GM19395 (cell line): ENCODE measurements at regions not wholly inside any gene's neighbourhood (a gene's known extent, or its start where the extent isn't known, plus 50 kb on each side); places are given as distances from the start of the nearest gene placed in this dataset.
"Not testable (repeated sequence)": the region's sequence is repeated elsewhere in the genome, so short reads cannot be mapped to it uniquely, and the experiment has no call there.

Source experiments
- ATAC-seq: cut with Tn5 transposase; IDR thresholded peaks from one replicate; pipeline ENCODE4 v1.9.1; 2021; ENCODE audit warnings: mild to moderate bottlenecking, moderate library complexity; ENCODE audit not compliant: unreplicated experiment

- ATAC-seq, result no peak
Observed at GRCh38 chr1:228846952-228847351, 111.7 kb downstream of the RHOU start.

GRCh38 chr1:228847451-228847850, 112.2 kb downstream of the RHOU start:
- ATAC-seq, result not testable (repeated sequence)

- ATAC-seq, result no peak
Observed at GRCh38 chr1:228848406-228848805, 113.1 kb downstream of the RHOU start.

GRCh38 chr1:228849011-228849541, 113.8 kb downstream of the RHOU start:
- peak; percentile 77 for ATAC-seq

- no peak for ATAC-seq
Observed at GRCh38 chr1:228850141-228851100, 115.1 kb downstream of the RHOU start.

GRCh38 chr1:228851193-228851592, 115.9 kb downstream of the RHOU start:
- no peak for ATAC-seq

- ATAC-seq, result no peak
Observed at GRCh38 chr1:228851618-228852017, 116.3 kb downstream of the RHOU start.

GRCh38 chr1:228852024-228852423, 116.7 kb downstream of the RHOU start:
- ATAC-seq, result no peak

- ATAC-seq, result no peak
Observed at GRCh38 chr1:228852511-228853088, 117.3 kb downstream of the RHOU start.

GRCh38 chr1:228853191-228853590, 117.9 kb downstream of the RHOU start:
- no peak for ATAC-seq

GRCh38 chr1:228853637-228854036, 118.4 kb downstream of the RHOU start:
- no peak for ATAC-seq

GRCh38 chr1:228854907-228855306, 119.6 kb downstream of the RHOU start:
- ATAC-seq, result no peak

- no peak for ATAC-seq
Observed at GRCh38 chr1:228857611-228858010, 122.3 kb downstream of the RHOU start.

GRCh38 chr1:228860911-228861831, 125.9 kb downstream of the RHOU start:
- ATAC-seq, result peak; percentile 51

GRCh38 chr1:228861832-228862180, 126.5 kb downstream of the RHOU start:
- no peak for ATAC-seq

- no peak for ATAC-seq
Observed at GRCh38 chr1:228862542-228863505, 127.5 kb downstream of the RHOU start.

GRCh38 chr1:228863776-228864175, 128.5 kb downstream of the RHOU start:
- no peak for ATAC-seq

- no peak for ATAC-seq
Observed at GRCh38 chr1:228865627-228866330, 130.5 kb downstream of the RHOU start.

- ATAC-seq, result no peak
Observed at GRCh38 chr1:228866468-228866867, 131.2 kb downstream of the RHOU start.
